Lower leg skin (tissue), 3 donors: ENCODE measurements at regions not wholly inside any gene's neighbourhood (a gene's known extent, or its start where the extent isn't known, plus 50 kb on each side); places are given as distances from the start of the nearest gene placed in this dataset.

Experiments
- POLR2A ChIP-seq, 2 donors: fragments of 450-650 bp; IDR thresholded peaks; one replicate each; pipeline ENCODE4 v1.6.1; 2016 to 2017; ENCODE audit warnings: antibody characterized with exemption in 2 of 2, mild to moderate bottlenecking in 1 of 2, moderate library complexity in 1 of 2
- TF ChIP-seq, protein P1 (sequence below), 3 donors: fragments of 450-650 bp; IDR thresholded peaks; one replicate each; pipeline ENCODE4 v1.5.1; 2016; ENCODE audit warnings: antibody characterized with exemption in 3 of 3, mild to moderate bottlenecking in 3 of 3, moderate library complexity in 2 of 3

DNA sequence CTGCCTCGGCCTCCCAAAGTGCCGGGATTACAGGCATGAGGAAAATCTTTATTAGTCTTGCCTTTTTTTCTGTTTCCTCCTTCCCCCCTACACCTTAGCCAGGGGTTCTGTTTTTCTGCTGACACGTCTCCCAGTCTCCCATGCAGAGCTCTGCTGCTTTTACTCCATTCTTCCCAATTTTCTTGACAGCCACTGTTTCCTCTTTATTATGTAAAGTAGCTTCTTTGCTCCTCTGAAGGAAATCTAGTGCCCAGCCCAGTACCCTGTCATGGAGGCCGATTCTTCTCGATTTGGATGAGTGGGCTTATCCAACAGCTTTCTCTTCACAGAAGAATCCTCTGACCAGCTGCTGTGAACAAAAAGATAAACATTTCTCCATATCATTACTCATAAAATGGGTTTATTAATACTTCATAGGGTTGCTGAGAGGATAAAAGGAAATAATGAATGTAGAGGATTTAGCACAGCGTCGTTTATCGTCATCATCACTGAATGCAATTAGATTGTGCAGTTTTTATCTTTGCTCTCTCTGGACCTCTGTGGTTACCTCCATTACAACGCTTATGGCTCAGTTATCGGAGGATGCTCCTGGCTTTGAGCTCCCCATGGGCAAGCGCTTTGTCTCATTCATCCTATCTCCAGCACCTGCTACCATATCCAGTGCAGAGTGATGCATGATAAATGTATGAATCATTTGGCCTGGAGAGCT, 375.6 kb upstream of the C11orf87 start:
- TF ChIP-seq POLR2A (IDR thresholded peaks at IDR 0.05) = no peak
- TF ChIP-seq, protein P1, sequence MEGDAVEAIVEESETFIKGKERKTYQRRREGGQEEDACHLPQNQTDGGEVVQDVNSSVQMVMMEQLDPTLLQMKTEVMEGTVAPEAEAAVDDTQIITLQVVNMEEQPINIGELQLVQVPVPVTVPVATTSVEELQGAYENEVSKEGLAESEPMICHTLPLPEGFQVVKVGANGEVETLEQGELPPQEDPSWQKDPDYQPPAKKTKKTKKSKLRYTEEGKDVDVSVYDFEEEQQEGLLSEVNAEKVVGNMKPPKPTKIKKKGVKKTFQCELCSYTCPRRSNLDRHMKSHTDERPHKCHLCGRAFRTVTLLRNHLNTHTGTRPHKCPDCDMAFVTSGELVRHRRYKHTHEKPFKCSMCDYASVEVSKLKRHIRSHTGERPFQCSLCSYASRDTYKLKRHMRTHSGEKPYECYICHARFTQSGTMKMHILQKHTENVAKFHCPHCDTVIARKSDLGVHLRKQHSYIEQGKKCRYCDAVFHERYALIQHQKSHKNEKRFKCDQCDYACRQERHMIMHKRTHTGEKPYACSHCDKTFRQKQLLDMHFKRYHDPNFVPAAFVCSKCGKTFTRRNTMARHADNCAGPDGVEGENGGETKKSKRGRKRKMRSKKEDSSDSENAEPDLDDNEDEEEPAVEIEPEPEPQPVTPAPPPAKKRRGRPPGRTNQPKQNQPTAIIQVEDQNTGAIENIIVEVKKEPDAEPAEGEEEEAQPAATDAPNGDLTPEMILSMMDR (IDR thresholded peaks at IDR 0.05) = no peak
